NCI-H128 (cell line): ENCODE measurements at regions not wholly inside any gene's neighbourhood (a gene's known extent, or its start where the extent isn't known, plus 50 kb on each side); places are given as distances from the start of the nearest gene placed in this dataset.

Experiments used
- DNase-seq: peaks from one replicate; lab custom pipeline; 2025; ENCODE audit not compliant: unreplicated experiment; lab: John Stamatoyannopoulos, UW

DNA sequence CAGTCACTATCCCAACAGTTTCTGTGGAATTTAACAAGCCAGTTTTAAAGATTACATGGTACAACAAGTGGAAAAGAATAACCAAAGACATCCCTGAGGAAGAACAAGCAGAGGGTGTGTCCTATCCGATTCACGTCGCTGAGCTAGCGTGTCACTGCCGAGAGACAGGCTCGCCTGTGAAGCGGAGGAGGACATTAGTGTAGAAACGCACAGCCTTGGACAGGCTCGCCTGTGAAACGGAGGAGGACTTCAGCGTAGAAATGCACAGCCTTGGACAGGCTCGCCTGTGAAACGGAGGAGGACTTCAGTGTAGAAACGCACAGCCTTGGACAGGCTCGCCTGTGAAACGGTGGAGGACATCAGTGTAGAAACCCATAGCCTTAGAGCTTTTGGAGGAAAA, 52.7 kb upstream of the INPP5A start:
- DNase-seq, result no peak

DNA sequence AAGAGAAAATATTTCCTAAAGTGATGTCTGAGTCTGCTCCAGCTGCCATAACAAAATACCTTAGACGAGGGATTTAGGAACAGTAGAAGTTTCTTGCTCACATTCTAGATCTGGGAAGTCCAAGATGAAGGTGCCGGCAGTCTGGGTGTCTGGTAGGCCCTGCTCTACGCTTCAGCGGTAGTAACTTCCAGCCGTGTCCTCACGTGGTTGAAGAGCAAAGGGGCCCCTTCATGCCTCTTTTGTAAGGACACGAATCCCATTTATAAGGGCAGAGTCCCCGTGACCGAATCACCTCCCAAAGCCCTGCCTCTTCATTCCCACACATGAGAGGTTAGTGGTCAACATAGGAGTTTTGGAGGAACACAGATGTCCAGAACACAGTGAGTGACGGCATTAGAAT, 52.2 kb upstream of the INPP5A start:
- no peak for DNase-seq

DNA sequence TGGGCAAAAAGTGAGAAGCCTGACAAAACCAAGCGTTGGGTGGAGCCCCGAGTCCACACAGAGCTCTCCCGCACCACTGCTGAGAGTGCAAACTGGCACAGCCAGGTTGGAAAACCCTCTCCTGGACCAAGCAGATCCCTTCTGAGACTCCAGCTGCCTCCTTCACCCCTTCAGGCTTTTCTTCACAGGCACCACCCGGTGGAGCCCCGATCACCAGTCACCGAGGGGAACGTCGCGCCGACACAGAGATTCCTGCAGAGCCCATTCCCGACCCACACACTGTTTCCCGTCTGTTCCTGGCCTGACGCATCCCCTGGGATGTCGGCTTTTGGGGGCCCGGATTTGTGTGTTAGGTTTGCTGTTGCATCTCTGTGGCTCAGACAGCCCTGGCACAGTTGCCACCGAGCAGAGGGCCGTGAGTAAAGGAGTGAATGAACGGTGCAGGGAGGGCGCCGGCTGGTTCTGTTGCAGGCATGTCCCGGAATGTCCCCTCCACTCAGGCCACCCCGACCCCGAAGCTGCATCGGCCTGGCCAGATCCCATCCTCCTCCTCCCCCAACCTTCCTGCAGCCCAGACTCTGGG, 51.0 kb upstream of the INPP5A start:
- no peak for DNase-seq

DNA sequence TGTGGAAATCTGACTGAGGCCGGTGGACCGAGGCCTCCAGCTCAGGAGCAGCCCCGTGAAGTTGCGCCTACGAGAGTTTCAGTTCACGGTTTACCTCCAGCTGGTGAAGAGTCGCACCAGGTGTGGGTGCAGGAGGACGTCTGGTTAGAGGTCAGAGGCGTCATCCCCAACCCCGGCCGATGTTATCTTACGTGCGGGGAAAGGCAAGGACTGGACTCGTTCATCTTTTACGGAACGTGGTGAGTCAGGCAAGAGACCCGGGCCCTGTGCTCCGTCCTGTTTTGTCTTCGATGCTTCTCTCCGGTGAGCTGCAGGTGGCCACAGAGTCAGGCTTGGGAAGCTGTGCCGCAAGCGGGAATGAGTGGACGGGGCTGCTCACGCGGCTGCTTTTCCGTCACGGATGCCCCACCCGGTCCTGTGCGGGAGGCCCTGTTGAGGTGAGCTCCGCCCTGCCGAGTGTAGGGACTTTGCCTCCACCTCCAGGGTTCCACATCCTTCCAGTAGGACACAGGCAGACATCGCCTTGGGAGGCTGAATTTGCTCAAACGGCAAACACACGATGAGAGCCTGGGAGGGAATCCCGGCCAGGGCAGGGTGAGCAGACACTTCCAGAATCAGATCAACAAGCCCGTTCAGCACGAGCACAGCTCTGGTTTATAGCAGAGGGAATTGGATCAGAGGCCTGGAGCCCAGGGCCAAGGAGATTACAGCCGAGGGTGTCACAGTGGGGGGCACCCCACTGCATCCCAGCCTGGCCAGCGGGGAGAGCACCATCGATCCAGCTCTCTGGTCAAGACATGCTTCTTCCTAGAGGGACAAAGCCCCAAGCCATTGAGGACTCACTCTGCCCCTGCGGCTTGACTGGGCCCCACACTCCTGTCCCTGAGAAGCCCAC, 50.1 kb upstream of the INPP5A start:
- DNase-seq, result no peak
